ENCODE measurements at regions not wholly inside any gene's neighbourhood (a gene's known extent, or its start where the extent isn't known, plus 50 kb on each side); places are given as distances from the start of the nearest gene placed in this dataset.
"Not testable (repeated sequence)": the region's sequence is repeated elsewhere in the genome, so short reads cannot be mapped to it uniquely, and the experiment has no call there.

DNA sequence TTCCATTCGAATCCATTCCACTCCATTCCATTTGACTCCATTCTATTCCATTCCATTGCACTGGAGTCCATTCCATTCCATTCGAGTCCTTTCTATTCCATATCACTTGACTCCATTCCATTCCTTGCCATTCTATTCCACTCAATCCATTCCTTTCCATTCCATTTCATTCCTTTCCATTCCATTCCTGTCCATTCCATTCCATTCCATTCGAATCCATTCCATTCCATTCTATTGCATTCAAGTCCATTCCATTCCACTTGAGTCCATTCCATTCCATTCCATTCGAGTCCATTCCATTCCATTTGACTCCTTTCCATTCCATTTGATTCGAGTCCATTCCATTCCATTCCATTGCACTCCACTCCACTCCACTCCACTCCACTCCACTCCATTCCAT lies 4798.0 kb upstream of the OR11H1 start:
- H3K79me1 ChIP-seq (ENCODE audit: low read length); H2AK5ac ChIP-seq (ENCODE audit: low read length); DNase-seq; H3K18ac ChIP-seq (ENCODE audit: low read length); H3K4me2 ChIP-seq (ENCODE audit: low read length); H3K9ac ChIP-seq (ENCODE audit: low read length); H3K4ac ChIP-seq (ENCODE audit: low read depth, low read length); H3K36me3 ChIP-seq (ENCODE audit: control insufficient read depth, insufficient read depth, low read length); H3K27me3 ChIP-seq (ENCODE audit: insufficient read depth, low read length, poor library complexity); H3K4me1 ChIP-seq (ENCODE audit: control insufficient read depth, low read depth, low read length); H3K56ac ChIP-seq (ENCODE audit: low read length); H4K8ac ChIP-seq (ENCODE audit: low read depth, low read length); H4K5ac ChIP-seq (ENCODE audit: low read length); H3K27ac ChIP-seq (ENCODE audit: low read depth, low read length); H2BK15ac ChIP-seq (replicated peaks; ENCODE audit: low read depth); H3K79me2 ChIP-seq (ENCODE audit: control insufficient read depth, insufficient read depth, low read length); H3K23ac ChIP-seq (ENCODE audit: low read length); H2BK120ac ChIP-seq (ENCODE audit: low read depth, low read length); H2BK5ac ChIP-seq (ENCODE audit: low read length): not testable (repeated sequence)
- peak overlapping the region; percentile 12 for H3K4me3 ChIP-seq (ENCODE audit: low read length)
- WGBS (ENCODE audit: extremely low coverage, insufficient coverage, low lambda C conversion rate) = 77% methylated on average over 2 of the region's 5 CpGs

DNA sequence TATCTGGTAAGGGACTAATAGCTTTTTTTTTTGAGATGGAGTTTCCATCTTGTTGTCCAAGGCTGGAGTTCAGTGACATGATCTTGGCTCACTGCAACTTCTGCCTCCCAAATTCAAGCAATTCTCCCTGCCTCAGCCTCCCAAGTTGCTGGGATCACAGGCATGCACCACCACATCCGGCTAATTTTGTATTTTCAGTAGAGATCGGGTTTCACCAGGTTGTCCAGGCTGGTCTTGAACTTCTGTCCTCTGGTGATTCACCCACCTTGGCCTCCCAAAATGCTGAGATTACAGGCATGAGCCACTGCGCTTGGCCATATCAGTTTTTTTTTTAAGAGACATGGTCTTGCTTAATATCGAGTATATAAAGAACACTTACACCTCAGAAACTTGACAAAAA lies 4797.3 kb upstream of the OR11H1 start:
- H4K5ac ChIP-seq (ENCODE audit: low read length); H3K79me2 ChIP-seq (ENCODE audit: control insufficient read depth, insufficient read depth, low read length); H2BK15ac ChIP-seq (replicated peaks; ENCODE audit: low read depth); H3K36me3 ChIP-seq (ENCODE audit: control insufficient read depth, insufficient read depth, low read length); H2BK120ac ChIP-seq (ENCODE audit: low read depth, low read length); H2AK5ac ChIP-seq (ENCODE audit: low read length); H3K4ac ChIP-seq (ENCODE audit: low read depth, low read length); H3K27ac ChIP-seq (ENCODE audit: low read depth, low read length); H3K27me3 ChIP-seq (ENCODE audit: insufficient read depth, low read length, poor library complexity); H2BK5ac ChIP-seq (ENCODE audit: low read length); H3K18ac ChIP-seq (ENCODE audit: low read length); H3K79me1 ChIP-seq (ENCODE audit: low read length); H3K56ac ChIP-seq (ENCODE audit: low read length); H3K4me2 ChIP-seq (ENCODE audit: low read length); H3K9ac ChIP-seq (ENCODE audit: low read length); H3K4me1 ChIP-seq (ENCODE audit: control insufficient read depth, low read depth, low read length); DNase-seq; H4K8ac ChIP-seq (ENCODE audit: low read depth, low read length); H3K23ac ChIP-seq (ENCODE audit: low read length): not testable (repeated sequence)
- no CpG with 5 or more reads among the region's 4 CpGs for WGBS (ENCODE audit: extremely low coverage, insufficient coverage, low lambda C conversion rate)
- H3K4me3 ChIP-seq (ENCODE audit: low read length) = peak overlapping the region; percentile 12

DNA sequence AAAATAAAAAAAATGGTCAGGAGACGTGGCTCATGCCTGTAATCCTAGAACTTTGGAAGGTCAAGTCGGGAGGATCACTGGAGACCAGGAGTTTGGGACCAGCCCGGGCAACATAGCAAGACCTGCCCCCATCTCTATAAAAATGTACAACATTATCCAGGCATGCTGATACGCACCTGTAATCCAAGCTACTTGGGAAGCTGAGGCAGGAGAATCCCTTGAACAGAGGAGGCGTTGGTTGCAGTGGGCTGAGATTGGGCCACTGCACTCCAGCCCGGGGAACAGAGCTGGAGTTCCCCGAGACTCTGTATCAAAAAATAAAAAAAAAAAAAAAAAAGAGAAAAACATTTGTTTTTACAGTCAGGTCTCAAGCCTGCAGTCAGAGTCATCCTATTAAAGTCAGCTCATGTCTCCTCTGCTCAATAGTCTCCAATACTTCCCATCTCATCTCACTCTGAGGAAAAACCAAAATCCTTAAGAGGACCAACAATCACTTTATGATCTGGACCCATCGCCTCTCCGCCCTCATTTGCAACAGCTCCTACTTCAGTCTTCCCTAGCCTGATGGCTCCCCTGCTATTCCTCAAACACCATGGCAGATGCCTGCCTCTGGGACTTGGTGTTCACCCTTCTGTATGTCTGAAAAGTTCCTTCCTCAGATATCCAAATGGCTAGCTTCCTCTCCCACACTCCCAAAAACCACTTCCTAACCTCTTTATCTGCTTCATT lies 4796.6 kb upstream of the OR11H1 start:
- H3K79me2 ChIP-seq (ENCODE audit: control insufficient read depth, insufficient read depth, low read length); H3K79me1 ChIP-seq (ENCODE audit: low read length); H3K27ac ChIP-seq (ENCODE audit: low read depth, low read length); H3K4me3 ChIP-seq (ENCODE audit: low read length); H2BK5ac ChIP-seq (ENCODE audit: low read length); H3K4ac ChIP-seq (ENCODE audit: low read depth, low read length); H3K36me3 ChIP-seq (ENCODE audit: control insufficient read depth, insufficient read depth, low read length); H3K4me2 ChIP-seq (ENCODE audit: low read length); H3K18ac ChIP-seq (ENCODE audit: low read length); H2AK5ac ChIP-seq (ENCODE audit: low read length); H4K5ac ChIP-seq (ENCODE audit: low read length); H2BK15ac ChIP-seq (replicated peaks; ENCODE audit: low read depth); H4K8ac ChIP-seq (ENCODE audit: low read depth, low read length); H3K27me3 ChIP-seq (ENCODE audit: insufficient read depth, low read length, poor library complexity); H3K56ac ChIP-seq (ENCODE audit: low read length); H3K23ac ChIP-seq (ENCODE audit: low read length); H3K9ac ChIP-seq (ENCODE audit: low read length); H3K4me1 ChIP-seq (ENCODE audit: control insufficient read depth, low read depth, low read length); H2BK120ac ChIP-seq (ENCODE audit: low read depth, low read length); DNase-seq: not testable (repeated sequence)
- no CpG with 5 or more reads among the region's 9 CpGs for WGBS (ENCODE audit: extremely low coverage, insufficient coverage, low lambda C conversion rate)

DNA sequence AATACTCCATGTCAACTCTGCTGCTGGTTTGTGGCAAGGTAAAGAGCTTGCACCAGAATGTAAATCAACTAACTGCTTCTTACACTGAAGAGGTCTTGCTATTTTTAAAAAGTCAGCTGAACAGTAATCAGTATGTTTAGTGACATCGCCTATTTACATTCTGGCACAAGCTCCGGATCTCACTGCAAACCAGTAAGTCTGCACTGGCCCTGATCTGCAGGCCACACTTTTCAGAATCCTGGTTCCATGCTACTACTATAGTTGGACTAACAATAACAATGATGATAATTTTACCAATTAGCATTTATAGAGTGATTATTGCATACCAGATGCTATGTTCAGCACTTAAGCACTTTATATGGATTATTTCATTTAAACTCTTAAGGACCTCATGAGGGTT lies 4792.9 kb upstream of the OR11H1 start:
- H3K4me2 ChIP-seq (ENCODE audit: low read length); H3K4me3 ChIP-seq (ENCODE audit: low read length); H3K23ac ChIP-seq (ENCODE audit: low read length); H3K79me2 ChIP-seq (ENCODE audit: control insufficient read depth, insufficient read depth, low read length); H2BK120ac ChIP-seq (ENCODE audit: low read depth, low read length); H2BK15ac ChIP-seq (replicated peaks; ENCODE audit: low read depth); DNase-seq; H3K18ac ChIP-seq (ENCODE audit: low read length); H3K4me1 ChIP-seq (ENCODE audit: control insufficient read depth, low read depth, low read length); H3K27me3 ChIP-seq (ENCODE audit: insufficient read depth, low read length, poor library complexity); H4K8ac ChIP-seq (ENCODE audit: low read depth, low read length); H3K79me1 ChIP-seq (ENCODE audit: low read length); H4K5ac ChIP-seq (ENCODE audit: low read length); H2AK5ac ChIP-seq (ENCODE audit: low read length); H3K27ac ChIP-seq (ENCODE audit: low read depth, low read length); H3K56ac ChIP-seq (ENCODE audit: low read length); H3K36me3 ChIP-seq (ENCODE audit: control insufficient read depth, insufficient read depth, low read length); H3K9ac ChIP-seq (ENCODE audit: low read length); H2BK5ac ChIP-seq (ENCODE audit: low read length); H3K4ac ChIP-seq (ENCODE audit: low read depth, low read length): not testable (repeated sequence)
- WGBS (ENCODE audit: extremely low coverage, insufficient coverage, low lambda C conversion rate) = no CpG with 5 or more reads among the region's 2 CpGs

DNA sequence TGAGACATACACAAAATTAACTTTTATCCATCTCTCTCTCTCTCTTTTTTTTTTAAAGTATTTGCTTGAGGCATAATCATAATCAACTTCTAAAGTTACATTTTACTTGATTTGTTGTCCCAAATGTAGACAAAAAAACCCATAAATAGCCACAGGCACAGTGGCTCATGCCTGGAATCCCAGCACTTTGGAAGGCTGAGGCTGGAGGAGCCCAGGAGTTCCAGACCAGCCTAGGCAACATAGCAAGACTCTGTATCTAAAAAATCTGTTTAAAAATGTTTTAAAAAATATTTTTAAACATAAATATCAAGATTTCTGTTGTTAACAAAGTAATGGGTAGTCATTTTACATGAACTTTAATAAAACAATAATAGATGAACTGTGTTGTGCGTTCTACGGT lies 4791.1 kb upstream of the OR11H1 start:
- H3K9ac ChIP-seq (ENCODE audit: low read length); H2BK5ac ChIP-seq (ENCODE audit: low read length); H3K56ac ChIP-seq (ENCODE audit: low read length); H2BK120ac ChIP-seq (ENCODE audit: low read depth, low read length); H3K79me2 ChIP-seq (ENCODE audit: control insufficient read depth, insufficient read depth, low read length); H3K27ac ChIP-seq (ENCODE audit: low read depth, low read length); H3K23ac ChIP-seq (ENCODE audit: low read length); H2AK5ac ChIP-seq (ENCODE audit: low read length); H3K4ac ChIP-seq (ENCODE audit: low read depth, low read length); DNase-seq; H3K18ac ChIP-seq (ENCODE audit: low read length); H3K4me1 ChIP-seq (ENCODE audit: control insufficient read depth, low read depth, low read length); H4K5ac ChIP-seq (ENCODE audit: low read length); H3K4me2 ChIP-seq (ENCODE audit: low read length); H3K4me3 ChIP-seq (ENCODE audit: low read length); H3K27me3 ChIP-seq (ENCODE audit: insufficient read depth, low read length, poor library complexity); H3K79me1 ChIP-seq (ENCODE audit: low read length); H4K8ac ChIP-seq (ENCODE audit: low read depth, low read length); H2BK15ac ChIP-seq (replicated peaks; ENCODE audit: low read depth); H3K36me3 ChIP-seq (ENCODE audit: control insufficient read depth, insufficient read depth, low read length): not testable (repeated sequence)
- WGBS (ENCODE audit: extremely low coverage, insufficient coverage, low lambda C conversion rate) = no CpG with 5 or more reads among the region's 2 CpGs

DNA sequence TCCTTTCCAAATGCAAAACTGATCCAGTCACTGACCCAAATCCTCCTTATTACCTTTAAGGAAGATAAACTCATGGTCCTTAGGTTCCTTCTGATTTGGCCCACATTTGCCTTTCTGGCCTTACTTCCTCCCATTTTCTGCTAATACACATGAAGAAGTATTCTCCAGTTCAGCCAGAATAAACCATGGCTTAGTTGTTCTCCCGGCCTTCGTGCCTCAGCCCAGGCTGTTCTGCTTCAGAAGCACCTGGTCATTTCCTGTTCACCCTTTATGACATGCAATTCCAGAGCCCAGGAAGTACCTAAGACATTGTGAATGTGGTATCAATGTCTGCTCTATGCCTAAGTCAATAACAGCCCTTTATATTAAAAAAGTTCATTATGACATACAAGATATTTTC lies 4790.1 kb upstream of the OR11H1 start:
- not testable (repeated sequence) for H3K18ac ChIP-seq (ENCODE audit: low read length); H3K56ac ChIP-seq (ENCODE audit: low read length); H4K5ac ChIP-seq (ENCODE audit: low read length); H2BK5ac ChIP-seq (ENCODE audit: low read length); DNase-seq; H3K79me1 ChIP-seq (ENCODE audit: low read length); H3K79me2 ChIP-seq (ENCODE audit: control insufficient read depth, insufficient read depth, low read length); H3K9ac ChIP-seq (ENCODE audit: low read length); H4K8ac ChIP-seq (ENCODE audit: low read depth, low read length); H3K4ac ChIP-seq (ENCODE audit: low read depth, low read length); H2BK15ac ChIP-seq (replicated peaks; ENCODE audit: low read depth); H3K23ac ChIP-seq (ENCODE audit: low read length); H3K27me3 ChIP-seq (ENCODE audit: insufficient read depth, low read length, poor library complexity); H3K4me2 ChIP-seq (ENCODE audit: low read length); H3K27ac ChIP-seq (ENCODE audit: low read depth, low read length); H3K4me1 ChIP-seq (ENCODE audit: control insufficient read depth, low read depth, low read length); H2BK120ac ChIP-seq (ENCODE audit: low read depth, low read length); H2AK5ac ChIP-seq (ENCODE audit: low read length); H3K36me3 ChIP-seq (ENCODE audit: control insufficient read depth, insufficient read depth, low read length)
- WGBS (ENCODE audit: extremely low coverage, insufficient coverage, low lambda C conversion rate) = no CpG with 5 or more reads among the region's 2 CpGs
- peak overlapping the region; percentile 32 for H3K4me3 ChIP-seq (ENCODE audit: low read length)

All from mesendoderm (in vitro differentiated cells).